A204.1 (cell line): ENCODE measurements at regions not wholly inside any gene's neighbourhood (a gene's known extent, or its start where the extent isn't known, plus 50 kb on each side); places are given as distances from the start of the nearest gene placed in this dataset.

ENCODE experiments used
- FAIRE-seq: peaks from 2 replicates; lab custom pipeline; 2012; peaks lifted over from hg19 to GRCh38; lab: Jason Lieb, UNC

DNA sequence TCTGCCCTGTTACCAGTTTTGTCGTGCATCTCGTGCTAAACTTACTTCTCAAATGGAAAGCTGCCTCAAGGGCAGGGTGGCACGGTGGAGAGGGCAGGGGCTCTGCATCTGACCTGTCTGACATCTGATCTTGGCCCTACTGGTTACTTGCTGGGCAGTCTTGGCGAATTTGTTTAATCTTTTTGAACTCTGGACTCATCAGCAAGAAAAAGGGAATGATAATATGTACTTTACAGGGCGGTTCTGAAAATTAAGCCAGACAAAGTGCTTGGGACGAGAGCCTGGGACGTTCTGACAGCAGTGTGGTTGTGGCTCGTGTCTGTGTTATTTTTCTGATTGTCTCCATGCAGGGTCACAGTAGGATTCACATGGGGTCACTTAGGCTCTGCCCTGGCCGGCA is 659.3 kb downstream of the VRK1 start:
- FAIRE-seq: no peak

DNA sequence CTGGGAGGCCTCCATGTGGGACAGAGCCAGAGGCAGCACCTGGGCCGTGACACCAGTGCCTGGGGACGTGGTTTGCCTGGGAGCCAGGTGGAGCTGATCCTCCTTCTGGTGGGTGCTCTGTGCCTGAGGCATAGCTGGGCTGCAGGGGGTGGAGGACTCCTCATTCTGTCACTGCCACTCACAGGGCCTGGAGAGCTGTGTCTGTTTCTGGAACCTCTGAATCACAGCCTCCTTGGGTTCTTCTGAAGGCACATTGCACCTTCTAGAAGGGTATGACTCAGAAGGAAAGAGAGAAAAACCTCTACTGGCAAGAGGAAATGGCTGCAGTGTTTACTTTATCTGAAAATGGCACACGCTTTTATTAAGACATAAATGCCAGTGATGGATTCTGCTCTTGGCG is 659.8 kb downstream of the VRK1 start:
- no peak for FAIRE-seq

DNA sequence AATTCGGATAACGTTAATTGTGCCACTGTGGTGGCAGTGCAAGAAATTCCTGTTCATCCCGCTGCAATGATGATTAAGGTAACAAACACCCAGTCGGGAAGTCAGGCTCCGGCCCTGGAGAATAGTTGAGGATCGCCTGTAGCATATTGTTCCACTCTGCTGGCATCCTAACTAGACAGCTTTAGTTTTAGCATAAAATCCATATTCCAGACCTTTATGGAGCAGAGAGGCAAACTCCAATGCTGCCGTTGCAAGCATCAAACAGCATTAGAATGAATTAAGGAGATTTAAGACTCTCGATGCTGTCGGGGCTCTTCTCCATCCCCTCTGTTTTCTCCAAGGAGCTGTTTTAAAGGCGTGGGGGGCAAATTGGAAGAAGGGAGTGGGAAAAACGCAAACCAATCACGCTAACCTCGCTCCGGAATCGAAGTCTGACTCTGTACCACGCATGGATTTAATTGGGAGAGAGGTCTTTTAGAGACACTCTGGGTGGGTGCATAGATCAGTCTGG is 660.4 kb downstream of the VRK1 start:
- FAIRE-seq: no peak

DNA sequence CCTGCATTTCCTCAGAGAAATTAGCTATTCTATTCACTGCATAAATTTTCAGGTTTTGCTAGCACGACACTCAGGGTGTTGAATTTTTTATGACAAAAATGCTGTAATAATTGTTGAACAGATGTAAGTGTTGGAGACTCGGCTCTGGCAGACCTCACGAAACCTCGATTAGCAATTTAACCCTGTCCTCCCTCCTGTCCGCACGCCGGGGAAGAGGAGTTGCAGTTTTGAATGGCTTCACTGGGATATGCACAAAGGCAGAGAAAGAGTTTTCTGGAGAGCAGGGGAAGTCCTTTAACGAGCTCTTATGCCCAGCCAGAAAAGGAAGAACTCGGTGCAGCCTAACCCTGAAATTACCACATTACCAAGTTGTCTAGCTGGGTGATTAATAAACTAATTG is 661.1 kb downstream of the VRK1 start:
- FAIRE-seq: no peak

DNA sequence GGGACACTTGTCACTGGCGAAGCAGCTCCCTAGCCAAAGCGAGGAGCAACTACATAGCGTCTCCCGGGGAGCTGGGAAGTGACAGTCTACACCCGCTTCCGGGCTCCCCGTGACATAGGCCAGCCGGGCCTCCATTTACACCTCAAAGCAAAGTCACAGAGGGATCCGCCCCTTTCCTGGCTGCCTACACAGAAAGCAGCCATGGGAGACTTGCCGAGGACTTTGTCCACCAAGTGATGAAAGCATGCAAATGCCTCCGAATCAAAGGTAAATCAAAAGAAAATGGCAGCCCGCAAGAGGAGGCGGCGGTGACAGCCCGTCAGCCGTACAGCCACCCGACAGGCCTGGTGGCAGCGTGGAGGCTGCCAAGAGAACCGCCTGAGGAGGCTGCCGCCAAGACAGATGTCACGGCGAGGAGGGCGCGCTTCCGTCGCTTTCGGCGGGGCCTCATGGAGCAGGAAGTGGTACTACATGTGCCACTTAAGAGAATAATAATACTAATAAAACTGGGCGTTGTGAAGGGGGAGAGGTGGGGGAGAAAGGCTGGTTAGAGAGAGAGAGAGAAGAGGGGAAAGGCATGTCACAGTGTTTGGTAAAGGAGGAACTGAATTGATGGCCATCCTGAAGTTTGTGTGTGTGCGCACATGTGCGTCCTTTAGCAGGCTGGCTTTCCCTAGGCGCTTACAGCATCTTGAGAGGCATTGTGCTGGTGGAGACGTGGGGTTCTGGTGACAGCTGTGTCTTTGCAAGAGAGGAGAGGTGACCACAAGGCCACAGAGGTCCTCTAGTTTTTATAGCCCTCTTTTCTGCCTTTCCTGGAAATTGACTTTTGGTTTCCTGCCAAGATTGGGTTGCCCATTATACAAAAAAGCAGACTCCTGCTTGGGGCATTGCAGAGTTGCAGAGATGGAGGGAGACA is 661.7 kb downstream of the VRK1 start:
- no peak for FAIRE-seq

DNA sequence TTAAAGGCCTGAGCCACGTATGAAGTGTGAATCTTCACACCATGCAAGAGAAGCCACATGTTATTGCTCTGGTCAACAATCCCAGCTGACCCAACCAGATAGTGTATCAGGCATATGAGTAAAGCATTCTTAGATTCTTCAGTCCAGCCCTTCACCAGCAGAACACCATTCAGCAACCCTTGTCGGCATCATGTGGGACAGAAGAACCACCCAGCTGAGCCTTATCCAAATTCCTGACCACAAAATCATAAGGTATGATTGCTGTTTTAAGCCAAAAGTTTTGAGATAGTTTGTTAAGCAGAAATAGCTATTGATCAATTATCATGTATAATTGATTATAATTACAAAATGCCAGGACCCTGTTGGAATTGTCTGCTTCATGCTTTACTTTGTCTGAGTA is 664.9 kb downstream of the VRK1 start:
- no peak for FAIRE-seq

DNA sequence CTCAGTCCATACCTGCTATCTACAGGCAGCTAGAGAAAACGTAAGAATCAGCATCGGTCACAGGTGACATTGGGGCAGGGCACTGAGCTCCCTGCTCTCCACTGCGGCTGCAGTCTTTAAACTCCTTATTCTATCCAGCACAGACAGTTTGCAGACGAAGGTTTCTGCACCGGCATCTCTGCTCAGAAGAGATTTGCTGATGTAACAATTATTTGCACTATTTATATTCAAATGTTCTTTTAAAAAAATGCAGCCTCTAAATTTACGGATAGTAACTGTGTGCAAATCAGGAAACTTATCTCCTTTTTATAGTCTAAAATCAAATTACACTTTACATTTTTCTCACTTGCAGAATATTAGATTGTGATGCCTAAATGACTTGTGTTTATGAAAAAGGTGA is 671.0 kb downstream of the VRK1 start:
- FAIRE-seq: no peak

DNA sequence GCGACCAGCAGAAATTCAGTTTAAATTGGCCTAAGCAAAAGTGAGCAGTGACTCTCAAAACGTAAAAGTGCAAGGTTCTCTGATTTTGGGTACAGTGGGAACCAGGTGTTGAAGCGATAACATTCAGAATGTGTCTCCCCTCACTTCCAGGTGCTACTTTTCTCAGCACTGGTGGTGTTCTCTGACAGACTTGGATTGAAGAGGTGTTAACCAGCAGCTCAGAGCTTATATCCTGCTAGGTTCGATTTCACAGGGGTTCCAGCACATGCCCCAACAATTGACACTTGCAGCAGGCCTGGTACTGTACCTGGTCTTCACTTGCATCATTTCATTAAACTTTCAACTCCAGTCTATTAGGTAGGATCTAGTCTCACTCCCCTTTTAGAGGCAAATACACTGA is 680.2 kb downstream of the VRK1 start:
- FAIRE-seq: no peak

DNA sequence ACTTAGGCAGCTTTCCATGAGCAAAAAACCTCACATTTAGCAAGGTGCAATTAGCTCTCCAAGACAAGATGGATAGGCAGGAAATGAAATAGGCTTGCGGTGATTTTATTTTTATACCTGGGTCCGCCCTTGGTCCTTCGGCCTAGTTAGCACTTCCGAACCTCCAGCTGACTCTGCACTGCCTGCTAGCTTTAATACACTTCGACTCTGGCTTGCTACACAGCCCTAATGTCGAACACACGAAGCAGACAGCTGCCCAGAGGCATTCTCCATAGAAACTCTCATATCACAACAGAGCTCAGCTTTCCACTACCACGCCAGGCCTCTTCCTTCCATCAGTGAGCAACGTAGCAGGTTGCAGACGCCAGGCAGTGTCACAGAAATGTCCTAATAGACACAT is 688.0 kb downstream of the VRK1 start:
- no peak for FAIRE-seq

DNA sequence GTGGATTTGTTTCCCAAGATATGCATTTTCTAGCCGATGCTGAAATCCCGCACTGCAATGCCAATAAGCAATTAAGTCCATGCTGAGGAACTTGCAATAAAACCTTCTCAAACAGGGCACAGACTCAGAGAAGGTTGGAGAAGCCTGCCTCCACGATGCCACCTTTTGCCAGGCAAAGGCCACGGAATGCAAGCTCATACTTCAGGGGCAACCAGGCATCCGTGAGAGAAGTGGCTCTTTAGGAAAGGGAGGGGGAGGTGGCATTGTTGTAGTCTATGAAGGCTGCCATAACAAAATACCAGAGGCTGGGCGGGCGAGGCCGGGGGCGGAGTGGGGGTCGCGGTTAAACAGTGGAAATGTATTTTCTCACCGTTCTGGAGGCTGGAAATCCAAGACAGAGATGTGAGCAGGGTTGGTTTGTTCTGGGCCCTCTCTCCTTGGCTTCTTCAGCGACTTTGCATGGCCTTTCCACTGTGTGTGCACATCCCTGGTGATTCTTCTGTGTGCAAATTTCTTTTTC is 689.5 kb downstream of the VRK1 start:
- FAIRE-seq: no peak

DNA sequence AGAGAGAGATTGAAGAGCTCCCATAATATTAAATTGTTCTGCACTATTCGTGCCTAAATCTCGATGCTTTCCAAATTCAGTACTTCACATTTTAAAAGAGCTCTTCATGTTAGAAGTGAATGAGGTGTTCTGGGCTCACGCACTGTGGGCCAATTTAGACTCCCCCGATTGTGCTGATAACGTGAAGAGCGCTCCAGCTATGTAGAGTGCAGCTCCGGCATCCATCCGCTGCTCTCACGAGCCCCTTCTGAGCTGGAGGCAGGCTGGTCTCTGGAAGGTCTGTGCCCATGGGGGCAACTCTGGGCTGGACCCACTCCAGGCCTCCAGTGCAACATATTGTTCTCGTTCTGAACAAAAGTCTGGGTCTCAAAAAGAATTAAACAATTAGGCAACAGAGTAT is 692.6 kb downstream of the VRK1 start:
- FAIRE-seq: no peak

DNA sequence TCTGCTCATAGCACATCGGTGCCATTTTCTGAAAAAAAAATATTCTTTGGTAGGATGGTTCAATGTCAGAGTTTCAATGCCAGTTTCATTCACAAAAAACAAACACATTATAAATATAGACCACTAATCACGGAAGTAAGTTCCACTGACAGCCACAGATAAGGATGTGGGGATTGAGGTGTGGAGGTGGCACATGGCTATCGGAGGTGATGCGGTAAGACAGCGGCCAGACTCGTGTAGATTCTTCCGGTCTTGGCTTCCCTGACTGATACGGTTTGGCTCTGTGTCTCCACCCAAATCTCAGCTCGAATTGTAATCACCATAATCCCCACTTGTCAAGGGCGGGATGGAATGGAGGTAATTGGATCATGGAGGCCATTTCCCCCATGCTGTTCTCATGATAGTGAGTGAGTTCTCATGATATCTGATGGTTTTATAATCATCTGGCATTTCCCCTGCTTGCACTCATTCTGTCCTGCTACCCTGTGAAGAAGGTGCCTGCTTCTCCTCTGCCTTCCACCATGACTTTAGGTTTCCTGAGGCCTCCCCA is 693.4 kb downstream of the VRK1 start:
- no peak for FAIRE-seq

DNA sequence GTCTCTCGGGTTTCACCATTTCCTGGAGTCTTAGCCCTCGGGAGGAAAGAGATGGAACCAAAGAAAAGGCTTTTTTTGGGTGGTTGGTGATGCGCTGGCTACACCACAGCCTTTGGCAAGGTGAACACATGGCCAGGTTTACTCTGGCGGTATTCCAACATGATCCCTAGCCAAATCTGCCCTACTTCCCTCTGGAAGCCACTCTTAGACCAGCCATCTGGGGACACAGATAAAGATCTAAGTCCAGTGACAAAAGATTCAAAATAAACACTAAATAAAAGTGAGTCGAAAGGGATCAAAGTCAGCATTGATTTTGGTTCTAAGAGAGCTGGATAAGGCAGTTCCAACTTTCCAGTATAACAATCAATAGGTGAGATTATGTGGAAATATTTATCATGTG is 694.5 kb downstream of the VRK1 start:
- FAIRE-seq: no peak

DNA sequence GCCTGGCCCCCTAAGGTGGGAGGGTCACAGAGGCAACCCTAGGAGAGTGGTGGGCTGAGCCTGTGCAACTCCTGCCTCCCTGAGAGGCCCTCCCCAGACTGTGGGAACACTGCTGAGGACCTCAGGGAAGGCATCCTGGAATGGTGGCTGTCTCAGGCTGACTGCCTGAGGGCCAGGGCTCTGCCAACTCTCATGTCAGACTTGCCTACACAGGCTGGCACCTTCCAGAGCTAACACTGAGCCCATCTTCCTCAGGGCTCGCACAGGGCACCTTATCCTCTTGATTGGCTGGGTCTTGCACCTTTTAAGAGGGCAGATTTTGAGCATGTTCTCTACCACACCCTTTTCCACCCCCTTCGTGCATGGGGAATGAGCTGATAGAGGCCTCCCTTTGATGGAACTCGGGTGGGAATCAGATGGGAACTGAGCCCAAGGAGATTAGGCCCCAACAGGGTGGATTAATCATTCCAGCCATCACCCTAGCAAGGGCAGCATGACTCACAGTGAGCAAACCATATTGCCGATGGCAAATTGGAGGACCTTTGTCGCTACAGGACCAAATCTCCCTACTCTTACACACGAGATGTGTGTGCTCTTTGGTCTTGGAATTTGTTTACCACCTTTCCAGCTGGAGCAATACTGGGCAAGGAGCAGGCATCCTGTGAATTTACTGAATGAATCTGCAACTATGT is 702.8 kb downstream of the VRK1 start:
- FAIRE-seq: no peak

DNA sequence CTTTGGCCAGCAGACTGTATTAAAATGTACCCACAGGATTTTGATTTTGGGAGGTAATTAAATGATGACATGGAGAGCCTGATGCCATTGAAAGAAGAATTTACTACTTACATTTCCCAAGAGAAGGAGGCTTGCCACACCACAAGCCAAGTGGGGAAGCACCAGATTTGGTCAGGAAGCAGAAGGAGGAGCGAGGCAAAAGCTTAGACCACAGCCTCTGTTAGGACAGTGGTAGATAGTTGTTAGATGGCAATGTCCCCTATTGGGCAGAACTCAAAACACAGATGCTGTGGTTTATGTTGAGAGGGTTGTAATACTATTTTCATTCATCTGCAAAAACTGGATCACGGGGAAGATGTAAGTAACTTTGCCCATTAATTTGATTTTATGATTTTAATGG is 709.4 kb downstream of the VRK1 start:
- no peak for FAIRE-seq

DNA sequence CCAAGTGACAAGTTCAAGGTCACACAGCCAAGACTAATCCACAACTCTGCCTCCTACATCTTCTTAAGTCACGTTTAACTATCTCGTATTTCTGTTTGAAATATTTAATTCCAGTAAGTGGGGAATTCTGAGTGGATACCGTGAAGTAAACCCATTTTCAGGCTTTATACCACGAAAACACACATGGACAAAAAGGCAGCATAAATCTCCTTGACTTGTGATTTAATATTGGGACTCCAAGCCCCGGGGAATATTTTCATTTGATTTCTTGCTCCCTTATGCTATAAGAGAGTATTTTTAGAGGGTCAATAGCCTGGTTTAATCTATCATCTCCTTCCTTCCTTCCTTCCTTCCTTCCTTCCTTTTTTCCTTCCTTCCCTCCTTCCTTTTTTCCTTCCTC is 716.7 kb downstream of the VRK1 start:
- FAIRE-seq: no peak

DNA sequence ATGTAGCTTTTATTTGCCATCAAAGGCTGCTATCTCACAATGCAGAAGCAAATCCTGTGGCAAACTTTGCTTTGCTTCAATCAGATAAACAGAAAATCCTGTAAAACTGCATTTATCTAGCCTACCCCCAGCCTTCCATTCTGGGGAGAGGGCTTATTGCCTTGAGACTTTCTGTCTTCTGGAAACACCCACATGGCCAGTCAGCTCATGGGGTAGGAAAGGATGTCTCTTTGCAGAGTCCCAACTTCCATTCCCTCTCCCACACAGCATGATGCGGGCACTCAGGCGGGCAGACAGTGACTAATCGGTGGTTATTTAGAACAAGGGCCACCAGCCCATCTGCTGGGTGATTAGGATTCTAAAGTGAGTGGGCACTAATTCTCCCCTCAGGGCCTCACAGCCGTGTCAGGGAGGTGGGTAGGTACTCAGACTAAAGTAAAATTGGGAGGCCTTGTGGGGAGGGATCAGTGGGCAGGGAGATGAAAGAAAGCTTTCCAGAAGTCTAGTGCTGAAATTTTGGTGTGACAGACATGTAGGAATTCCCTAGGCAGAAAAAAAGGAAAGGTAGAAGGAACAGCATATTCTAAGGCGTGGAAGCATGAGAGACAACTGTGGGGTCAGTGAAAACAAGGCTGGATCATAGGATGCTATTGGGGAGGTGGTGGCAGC is 720.5 kb downstream of the VRK1 start:
- no peak for FAIRE-seq

DNA sequence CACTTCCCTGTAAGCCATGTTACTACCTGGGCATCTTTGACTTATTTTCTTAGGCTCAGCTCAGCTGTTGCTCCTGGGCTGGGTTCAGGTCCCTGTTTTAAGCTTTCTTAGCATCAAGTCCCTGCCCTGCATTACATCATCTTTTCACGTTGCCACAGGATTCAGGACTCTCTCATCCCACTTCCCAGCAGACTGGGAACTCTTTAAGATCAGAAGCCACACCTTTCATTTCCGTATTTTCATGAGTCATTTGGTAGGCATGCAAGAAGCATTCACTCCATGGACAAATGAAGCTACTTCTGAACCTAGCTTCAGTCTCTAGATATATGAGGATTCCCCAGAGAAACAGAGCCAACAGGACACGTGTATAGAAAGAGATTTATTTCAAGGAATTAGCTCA is 726.8 kb downstream of the VRK1 start:
- no peak for FAIRE-seq

DNA sequence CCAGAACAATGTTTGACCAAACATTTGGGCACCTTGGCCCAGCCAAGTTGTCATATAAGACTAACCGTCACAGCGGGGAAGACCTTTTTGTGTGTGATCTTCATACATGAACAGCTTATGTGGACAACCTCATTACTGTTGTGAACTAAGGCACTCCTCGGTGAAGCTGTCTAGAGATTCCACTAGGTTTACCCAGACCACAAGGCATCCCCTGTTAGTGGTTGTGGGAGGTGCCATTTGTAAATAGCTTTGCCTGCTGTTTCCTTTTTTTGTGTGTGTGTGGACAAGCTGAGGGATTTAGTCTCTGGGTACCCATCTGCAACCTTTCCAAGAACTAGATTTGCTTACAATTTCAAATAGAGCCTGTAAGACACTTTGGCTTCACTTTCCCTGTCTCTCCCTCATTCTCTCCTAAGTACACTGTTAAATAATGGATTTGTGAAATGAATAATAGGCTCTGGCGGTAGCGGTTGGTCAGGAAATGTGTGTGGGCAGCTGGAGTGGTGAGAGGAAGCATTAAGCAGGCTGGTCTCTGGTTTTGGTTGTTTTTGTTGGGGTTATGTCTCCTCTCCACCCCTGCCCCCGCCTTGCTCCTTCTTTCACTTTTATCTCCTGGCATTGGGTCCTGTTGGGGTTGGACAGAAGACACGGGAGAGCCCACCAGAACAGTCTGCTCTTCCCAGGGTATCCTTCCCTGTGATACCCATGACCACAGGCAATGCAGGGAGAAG is 727.6 kb downstream of the VRK1 start:
- no peak for FAIRE-seq

DNA sequence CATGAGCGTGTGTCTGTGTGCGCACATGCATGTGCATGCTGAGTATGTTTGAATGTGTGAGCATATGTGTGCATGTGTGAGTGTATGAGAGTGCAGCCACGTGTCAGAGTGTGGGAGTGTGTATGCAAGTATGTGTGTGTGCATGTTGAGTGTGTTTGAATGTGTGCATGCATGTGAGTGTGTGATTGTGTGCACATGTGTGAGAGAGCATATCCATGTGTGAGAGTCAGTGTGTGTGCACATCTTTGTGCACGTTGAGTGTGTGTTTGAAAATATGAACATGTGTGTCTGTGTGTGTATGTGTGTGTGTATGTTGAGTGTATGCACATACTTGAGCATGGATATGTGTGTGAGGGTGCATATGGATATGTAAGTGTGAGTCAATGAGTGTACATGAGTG is 730.8 kb downstream of the VRK1 start:
- FAIRE-seq: no peak

DNA sequence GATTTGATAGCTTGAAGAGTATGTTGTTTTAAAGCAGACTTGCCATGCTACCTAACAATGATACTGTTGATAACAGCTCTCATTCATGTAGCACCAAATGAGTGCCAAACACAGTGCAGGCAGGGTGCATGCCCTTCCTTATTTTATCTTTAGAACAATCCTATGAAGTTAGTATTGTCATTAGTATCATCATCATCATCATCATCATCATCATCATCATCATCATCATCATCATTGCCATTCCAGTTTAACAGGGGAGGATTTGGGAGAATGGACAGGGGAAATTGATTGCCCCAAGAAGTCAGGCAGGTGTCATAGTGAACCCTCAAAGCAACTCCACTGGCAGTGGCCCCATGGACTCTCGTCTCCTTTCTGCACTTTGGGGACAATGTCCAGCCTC is 734.9 kb downstream of the VRK1 start:
- no peak for FAIRE-seq

DNA sequence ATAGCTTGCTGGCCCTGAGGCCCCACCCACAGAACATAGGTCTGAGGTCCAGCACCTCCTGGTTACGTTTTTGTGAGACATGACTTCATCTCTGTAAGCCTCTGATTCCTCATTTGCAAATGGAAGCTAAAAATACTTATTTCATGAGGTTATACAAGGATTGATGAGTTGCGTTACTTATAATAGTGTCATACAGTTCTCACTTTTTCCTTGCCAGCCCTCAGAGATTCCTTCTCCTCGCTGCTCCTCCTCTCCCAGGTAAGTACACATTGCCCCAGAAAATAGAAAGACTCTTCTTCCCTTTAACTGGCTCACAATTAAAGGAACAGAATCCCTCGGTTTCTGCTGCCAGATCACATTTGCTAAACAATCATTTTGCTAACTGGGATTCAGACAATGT is 739.2 kb downstream of the VRK1 start:
- FAIRE-seq: no peak
